NCI-H446 treated with DMSO at 0.1 percent for 48 hours (cell line): ENCODE measurements at regions not wholly inside any gene's neighbourhood (a gene's known extent, or its start where the extent isn't known, plus 50 kb on each side); places are given as distances from the start of the nearest gene placed in this dataset.

Experiments used
- DNase-seq: peaks from one replicate; lab custom pipeline; 2025; lab: John Stamatoyannopoulos, UW

DNA sequence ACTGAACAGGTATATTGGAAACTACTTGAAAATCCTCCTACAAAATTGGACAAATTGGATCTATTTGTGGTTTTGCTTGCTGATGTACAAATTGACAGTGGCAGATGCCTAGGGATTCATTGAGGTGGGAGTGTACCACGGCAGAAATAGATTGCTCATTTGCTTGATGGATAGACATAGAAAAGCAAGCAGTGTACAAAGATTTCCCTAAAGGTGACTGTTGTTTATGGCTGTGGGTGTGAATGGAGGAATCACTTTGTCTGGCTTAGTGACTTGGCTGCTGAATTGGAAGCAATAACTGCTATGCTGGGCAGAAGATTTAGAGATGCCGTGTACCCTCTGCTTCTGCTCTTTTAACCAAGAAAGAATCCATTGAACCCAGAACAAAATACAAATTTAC, 191.0 kb upstream of the GRID2 start:
- no peak for DNase-seq

DNA sequence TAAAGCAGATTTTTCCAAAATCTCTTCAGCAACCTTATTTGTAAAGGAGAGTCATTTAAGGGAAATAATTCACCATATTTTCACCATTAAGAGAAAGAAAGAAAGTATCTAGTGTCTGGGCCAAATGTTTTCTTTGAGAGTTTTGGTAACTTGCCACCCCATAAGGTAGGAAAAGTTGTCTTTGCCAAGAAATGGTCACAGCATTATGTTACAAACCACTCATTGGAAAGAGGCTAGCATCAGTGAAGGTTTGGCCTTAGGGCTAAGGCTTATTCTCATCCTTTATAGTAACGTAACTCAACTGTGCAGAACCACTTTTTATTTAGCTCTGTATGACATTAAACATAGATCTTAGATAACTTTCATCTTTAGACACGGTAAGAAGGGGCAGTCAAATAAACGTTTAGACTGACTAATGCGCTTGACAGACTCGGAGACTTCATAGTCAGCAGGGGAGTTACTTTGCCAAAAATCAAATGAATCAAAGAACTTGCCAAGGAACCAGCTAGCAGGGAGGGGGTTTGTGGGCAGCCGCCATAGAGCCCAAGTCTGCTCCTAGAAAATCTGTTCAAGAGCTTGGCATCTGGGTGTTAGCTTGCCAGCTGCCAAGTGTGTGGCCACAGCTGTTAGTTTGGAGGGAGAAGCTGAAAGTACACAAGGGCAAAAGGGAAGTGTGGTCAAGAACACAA, 182.8 kb upstream of the GRID2 start:
- DNase-seq: peak; percentile 99

DNA sequence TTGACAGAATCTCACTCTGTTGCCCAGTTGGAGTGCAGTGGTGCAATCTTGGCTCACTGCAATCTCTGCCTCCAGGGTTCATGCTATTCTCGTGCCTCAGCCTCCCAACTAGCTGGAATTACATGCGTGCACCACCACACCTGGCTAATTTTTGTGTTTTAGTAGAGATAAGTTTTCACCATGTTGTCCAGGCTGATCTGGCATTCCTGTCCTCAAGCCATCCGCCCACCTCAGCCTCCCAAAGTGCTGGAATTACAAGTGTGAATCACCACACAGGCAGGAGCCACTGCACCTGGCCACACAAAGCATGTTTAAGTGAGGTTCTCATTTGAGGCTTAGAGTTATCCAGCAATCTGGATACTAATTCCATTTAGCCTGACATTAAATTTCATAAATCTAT, 180.9 kb upstream of the GRID2 start:
- no peak for DNase-seq

DNA sequence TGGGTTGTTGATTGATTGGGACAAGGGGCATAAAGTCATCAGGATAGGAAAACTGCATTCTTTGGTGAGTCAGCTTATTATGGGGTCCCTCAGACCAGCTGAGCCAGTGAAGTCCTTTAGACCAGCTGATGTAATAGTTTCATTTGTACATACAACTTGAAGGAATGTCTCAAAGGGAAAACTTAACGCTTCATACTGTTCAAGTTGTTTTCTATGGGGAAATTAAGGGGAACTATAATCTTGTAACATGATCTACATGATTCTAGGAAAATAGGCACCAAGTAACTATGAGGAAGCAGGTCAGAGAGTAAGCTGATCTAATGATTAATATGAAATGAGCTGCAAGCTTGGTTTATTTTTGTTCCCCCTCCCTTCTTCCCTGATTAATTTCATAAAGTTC, 175.1 kb upstream of the GRID2 start:
- DNase-seq: no peak

DNA sequence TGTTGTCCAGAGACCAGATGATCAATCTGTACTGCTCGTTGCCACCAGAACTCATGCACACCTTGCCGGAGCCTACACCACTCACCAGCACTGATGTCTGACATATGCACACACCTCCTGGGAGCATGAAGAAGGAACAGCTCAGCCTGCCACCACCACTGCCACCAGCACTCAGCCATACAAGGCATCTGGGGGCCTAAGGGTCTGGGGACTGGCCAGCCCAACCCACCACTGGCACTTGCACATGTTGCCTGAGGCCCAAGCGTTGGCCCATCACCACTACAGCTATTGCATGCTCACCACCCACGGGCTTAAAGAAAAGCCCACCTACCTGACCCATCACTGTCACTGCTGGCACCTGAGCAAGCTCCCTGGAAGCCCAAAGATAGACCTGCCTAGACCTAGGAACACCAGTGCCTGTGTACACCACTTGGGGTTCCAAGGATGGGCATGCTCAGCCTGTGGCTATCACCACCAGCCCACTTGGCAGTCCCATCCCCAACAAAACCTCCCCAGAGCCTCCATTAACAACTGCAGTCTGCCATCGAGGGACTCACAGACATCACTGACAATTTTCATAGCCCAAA, 174.3 kb upstream of the GRID2 start:
- DNase-seq: no peak

DNA sequence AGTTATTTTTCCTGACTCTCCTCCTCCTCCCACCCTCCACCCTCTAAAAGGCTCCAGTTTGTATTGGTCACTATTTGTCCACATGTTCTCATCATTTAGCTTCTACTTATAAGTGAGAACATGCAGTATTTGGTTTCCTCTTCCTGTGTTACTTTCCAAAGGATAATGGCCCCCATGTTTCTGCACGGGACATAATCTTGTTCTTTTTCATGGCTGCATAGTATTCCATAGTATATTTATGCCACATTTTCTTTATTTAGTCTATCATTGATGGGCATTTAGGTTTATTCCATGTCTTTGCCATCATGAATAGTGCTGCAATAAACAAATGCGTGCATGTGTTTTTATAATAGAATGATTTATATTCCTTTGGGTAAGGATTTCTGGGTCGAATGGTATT, 167.3 kb upstream of the GRID2 start:
- DNase-seq: no peak

DNA sequence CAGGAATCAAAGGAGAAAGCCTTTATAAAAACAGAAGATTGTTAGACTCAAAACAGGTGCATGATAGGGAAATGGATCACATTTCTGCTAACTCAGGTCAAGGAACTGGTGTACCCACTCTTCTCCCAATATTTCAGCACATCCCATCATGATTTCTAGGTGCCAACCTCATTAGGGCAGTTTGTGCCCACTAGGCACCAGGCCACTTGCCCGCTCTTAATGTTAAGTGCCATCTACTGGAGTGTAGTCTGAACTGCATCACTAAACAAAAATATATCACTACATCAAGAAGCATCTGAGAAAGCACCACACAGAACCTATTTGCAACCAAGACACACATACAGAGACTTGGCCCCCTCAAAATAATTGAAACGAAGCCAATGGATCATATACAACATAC, 140.4 kb upstream of the GRID2 start:
- no peak for DNase-seq

DNA sequence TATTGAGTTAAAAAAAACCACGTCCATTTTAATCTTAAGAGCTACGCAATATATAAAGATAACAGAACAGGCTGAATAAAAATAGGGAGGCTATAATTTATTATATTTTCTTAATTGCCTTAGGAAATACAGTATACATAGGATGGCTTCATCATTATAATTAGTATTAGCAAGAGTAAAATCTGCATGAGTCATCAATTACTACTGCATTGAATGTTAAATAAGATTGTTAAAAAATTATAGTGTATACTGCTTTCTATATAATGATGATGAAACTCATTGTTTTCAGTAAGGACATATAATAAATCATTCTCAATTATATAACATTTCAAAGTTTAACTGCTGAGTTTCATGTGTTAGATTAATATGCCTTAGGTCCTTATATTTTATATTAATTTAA, 133.4 kb upstream of the GRID2 start:
- no peak for DNase-seq

DNA sequence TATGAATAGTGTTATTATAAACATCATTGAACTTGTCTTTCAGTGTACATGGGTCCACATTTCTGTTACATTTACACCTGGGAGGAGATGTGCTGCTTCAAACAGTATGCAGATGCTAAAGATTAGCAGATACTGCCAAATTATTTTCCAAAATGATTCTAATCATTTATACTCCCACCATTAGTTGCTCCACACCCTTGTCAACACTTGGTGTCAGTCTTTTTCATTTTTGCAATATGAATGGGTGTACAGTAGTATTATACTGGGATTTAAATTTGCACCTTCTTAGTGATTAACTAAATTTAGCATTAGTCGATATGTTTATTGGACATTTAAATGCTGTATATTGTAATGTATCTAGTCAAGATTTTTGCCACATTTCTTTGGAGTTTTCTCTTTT, 131.6 kb upstream of the GRID2 start:
- peak; percentile 22 for DNase-seq

DNA sequence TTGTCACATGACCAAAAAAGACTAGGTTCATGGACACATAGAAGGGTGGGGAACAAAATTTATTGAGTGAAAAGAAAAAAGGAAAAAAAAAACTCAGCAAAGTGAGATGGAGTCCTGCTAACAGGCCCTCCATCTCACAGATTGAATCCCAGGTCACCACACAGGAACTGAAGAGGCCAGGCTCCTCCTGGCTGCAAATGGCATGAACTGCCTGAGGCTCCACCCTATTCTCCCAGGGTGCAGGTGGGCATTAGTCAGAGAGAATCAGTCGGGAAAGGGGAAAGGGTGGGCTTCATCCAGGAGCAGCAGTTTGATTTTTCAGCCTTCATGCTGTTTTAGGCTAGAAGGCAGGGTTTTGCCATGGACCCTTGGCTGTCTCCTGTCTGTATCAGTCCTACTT, 128.5 kb upstream of the GRID2 start:
- no peak for DNase-seq

DNA sequence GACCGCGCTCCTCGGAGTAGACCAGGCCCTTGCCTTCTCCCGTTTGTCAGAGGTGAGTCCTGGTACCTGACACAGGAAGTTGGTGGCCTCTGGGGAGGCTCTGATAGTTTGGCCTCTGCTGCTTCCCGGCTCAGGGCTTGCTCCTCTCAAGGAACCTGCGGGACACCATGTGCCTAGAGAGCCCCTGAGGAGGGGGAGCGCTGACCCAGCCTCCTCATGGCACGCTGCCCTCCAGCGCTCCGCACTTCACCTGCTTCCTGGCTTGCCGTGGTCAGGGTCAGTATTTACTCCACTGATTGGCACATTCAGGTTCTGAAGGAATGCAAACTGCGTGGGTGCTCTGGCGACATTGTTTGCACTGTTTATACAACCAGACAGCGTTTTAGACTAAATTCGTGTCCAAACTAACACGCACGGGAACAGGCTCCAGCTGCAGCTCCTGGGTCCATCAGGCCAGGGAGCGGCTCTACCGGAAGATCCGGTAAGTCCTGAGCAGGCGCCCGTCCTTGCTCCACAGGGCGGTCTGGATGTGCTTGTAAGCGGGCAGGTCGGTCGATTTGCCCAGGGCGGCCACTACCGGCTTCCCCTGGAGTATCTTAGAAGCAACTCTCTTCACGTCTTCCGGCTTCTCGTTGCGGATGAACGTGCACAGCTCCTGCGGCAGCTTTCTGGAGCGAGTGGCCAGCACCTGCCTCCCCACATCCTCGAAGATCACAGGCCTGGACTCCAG, 121.6 kb upstream of the GRID2 start:
- no peak for DNase-seq

DNA sequence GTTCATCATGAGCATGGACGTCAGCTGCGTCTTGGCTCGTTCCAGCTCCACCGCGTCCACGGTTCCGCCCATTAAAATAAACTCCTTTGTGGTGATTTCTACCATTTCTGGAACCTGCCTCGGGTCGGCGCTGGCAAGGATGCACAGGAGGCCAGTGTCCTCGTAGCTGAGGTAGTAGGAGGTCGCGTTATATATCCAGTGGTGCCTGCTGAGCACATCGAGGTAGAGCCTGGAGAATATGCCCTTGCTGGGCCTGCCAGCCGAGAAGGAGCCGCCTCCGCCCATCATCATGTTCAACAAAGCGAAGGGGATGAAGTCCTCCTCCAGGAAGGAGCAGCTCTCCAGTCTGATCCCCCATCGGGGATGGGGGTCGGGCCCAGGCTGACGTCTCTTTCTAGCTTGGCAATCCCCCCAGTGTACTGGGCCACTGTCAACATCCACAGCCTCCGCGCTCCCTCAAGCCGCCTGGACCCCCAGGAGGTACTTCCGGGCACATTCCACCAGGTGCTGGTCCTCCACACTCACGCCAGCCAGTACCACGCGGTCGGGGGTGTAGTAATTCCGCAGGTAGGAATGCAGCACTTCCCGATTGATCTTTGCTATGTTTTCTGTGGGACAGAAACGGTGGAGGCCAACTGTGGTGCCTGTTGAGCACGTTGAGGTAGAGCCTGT, 120.9 kb upstream of the GRID2 start:
- DNase-seq: no peak

DNA sequence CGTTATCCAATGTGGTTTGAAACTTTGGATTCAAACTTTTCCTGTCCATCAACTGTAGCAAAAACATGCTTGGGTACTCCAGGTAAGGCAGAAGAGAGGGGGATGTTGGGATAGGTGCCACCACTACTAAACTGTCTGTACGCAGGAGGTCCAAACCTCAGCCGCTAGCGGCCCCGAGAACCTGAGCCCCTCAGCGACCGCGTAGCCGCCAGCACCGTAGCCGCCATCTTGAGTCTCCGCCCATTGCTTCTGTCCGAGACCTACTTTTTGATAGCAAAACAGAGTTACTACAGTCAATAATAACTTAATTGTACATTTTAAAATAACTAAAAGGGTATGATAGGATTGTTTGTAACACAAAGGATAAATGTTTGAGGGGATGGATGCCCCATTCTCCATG, 119.9 kb upstream of the GRID2 start:
- no peak for DNase-seq

DNA sequence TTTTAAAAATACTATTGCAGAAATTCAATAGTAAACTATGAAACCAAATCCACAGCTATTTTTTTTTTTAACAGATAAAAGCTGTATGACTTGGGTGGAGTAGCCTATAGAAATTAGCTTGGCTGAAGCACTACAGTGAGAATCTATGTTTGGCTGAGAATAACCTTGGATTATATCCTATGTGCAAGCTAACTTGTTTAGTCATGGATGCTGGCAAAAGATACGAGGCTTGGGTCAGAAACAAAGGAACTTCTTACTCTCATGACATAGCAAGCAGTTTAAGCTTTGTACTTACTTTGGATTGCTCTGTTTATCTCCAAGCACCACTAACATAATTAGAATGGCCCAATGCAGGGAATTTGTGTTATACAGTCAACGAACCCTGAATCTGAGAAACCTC, 119.2 kb upstream of the GRID2 start:
- no peak for DNase-seq

DNA sequence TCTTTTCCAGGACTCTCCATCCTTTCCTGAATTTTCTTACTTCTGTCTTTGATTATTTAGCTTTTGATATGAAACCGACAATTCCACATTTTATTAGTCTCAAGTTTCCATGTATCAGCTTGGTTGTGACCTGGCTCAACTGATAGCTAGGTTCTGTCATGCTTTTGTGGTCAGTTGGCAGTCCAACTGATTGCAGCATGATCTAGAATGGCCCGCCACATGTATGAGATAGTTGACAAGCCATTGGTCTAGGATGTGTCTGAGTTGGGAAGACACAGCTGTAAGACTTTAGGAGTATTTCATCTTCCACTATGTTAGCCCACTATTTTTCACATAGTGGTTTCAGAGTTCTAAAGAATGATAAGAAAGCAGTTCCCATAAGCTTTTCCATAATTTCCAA, 117.5 kb upstream of the GRID2 start:
- no peak for DNase-seq

DNA sequence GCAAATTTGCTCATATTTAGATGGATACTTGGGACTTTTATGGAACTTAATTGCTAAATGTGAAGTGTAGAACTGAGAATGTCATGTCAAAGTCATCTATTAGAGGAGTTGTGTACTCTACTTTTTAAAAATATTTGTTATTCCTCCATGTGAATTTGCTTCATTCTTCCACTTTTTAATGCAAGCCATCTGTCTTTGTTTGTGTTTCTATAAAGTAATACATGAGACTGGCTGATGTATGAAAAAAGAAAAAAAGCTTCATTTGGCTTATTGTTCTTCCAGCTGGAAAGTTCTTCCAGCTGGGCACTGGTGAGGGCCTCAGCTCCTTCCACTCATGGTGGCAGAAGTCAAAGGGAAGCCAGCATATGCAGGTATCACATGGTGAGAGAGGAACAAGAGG, 114.6 kb upstream of the GRID2 start:
- no peak for DNase-seq

DNA sequence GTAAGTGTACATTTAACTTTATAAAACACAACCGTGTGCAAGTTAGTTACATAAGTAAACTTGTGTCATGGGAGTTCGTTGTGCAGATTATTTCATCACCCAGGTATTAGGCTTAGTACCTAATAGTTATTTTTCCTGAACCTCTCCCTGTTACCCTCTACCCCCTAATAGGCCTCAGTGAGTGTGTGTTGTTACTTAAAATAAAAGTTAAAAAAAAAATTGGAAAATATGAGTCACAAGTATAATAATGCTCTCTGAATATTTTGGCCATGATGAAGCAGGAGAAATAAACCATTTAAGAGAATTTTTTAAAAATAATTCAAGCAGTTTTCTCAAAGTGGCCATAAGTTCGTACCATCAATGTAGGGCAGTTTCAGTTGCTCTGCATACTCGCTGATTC, 105.1 kb upstream of the GRID2 start:
- no peak for DNase-seq

DNA sequence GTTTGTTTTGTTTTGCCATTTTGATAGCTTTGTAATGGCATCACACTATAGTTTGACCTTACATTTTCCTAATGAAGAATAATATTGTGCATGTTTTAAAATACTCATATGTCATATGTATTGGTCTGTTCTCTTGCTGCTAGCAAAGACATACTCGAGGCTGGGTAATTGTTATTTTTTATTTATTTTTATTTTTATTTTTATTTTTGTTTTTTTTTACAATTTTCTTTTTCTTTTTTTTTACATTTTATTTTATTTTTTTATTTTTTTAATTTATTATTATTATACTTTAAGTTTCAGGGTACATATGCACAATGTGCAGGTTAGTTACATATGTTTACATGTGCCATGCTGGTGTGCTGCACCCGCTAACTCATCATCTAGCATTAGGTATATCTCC, 104.6 kb upstream of the GRID2 start:
- DNase-seq: no peak

DNA sequence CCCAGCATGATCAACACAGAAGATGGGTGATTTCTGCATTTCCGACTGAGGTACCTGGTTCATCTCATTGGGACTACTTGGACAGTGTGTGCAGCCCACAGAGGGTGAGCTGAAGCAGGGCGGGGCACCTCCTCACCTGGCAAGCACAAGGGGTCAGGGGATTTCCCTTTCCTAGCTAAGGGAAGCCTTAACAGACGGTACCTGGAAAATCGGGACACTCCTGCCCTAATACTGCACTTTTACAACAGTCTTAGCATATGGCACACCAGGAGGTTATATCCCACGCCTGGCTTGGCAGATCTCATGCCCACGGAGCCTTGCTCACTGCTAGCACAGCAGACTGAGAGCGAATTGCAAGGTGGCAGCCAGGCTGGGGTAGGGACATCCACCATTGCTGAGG, 92.9 kb upstream of the GRID2 start:
- no peak for DNase-seq

DNA sequence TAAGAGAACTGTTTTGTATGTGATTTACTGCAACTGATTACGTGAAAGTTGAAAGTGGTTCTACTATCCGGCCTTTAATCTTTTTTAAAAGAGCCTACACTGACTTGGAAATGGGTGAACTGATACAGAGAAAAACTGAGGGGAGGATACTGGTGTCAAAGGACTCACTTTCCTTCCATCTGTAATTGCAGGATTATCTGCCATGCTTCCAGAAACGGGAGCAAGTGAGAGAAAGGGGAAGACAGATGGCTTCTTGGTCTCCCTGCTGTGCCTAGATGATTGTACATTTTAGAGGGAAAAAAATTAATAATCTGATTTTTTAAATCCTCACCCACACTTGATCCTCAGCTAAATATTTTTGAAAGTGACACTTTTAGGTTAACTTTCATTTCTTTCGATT, 88.3 kb upstream of the GRID2 start:
- DNase-seq: no peak

DNA sequence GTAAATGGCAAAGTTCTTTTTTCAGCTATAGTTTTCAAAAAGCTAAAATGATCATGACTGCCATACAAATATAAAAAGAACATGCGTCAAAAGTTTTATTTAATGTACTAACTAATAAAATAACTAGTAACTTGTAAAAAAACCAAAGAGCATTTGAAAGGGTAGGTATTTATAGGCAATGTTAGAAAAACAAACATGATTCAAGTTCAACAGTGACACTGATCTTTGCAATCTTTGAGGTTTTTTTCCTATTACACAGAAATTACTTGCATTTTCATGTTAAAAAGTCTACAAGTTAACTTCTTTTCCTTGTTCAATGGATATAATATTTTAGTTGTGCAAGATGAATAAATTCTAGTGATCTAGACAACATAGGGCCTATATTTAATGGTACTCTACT, 72.3 kb upstream of the GRID2 start:
- DNase-seq: no peak

DNA sequence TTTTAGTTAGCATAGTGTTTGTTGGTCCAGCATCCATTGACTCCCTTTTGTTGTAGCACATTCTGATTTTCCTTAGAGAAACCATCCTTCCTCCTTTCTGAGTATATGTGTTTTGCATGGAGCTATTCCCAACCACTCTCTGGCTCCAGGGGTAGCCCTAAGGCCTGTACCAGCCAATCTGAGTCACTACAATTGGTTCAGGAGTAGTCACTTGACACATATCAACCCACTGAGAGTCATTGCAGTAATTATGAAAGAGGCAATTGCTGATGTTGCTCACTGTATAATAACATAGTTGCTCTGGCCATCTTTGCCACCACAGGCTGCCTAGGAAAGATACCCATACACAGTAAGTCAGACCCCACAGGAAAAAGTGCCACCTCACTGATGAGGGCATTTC, 71.2 kb upstream of the GRID2 start:
- DNase-seq: no peak
